Right lobe of liver (tissue), 4 donors: ENCODE measurements at regions not wholly inside any gene's neighbourhood (a gene's known extent, or its start where the extent isn't known, plus 50 kb on each side); places are given as distances from the start of the nearest gene placed in this dataset.

Experiments used
- CTCF ChIP-seq, 4 donors: fragments of 200-600 bp in 3 of 4; fragments of 450-650 bp in 1 of 4; IDR thresholded peaks; one replicate each; pipeline versions ENCODE4 v1.5.1 to v1.8.0; 2016 to 2022; ENCODE audit warnings: antibody characterized with exemption in 4 of 4, mild to moderate bottlenecking in 2 of 4
- POLR2A ChIP-seq: fragments of 450-650 bp; IDR thresholded peaks from one replicate; pipeline ENCODE4 v1.6.1; 2017; ENCODE audit warnings: antibody characterized with exemption, mild to moderate bottlenecking
- donor health status: DM: no; HTN: no; CAD: no.
- donor health status: DM: no; HTN: no; CAD: no.
- donor health status: DM: no; HTN: yes; CAD: no.

GRCh38 chr7:104962781-104963180 lies 51.2 kb upstream of the KMT2E start:
- TF ChIP-seq CTCF (IDR thresholded peaks at IDR 0.05) (no peak), POLR2A (no peak)
